GM23338 (cell line): ENCODE measurements at regions not wholly inside any gene's neighbourhood (a gene's known extent, or its start where the extent isn't known, plus 50 kb on each side); places are given as distances from the start of the nearest gene placed in this dataset.

ENCODE experiments used
- ATAC-seq: fragments of 200-7000 bp; cut with Tn5 transposase; 3 replicates; pipeline ENCODE4 v1.9.1; 2020
- DNase-seq: peaks from one replicate; pipeline ENCODE4 v3.0.0-alpha.2; 2015; ENCODE audit warnings: low spot score
- H2AFZ ChIP-seq: fragments of 200-600 bp; sonication (generic); 2 replicates; pipeline ENCODE4 v1.8.0; 2016; ENCODE audit warnings: antibody characterized with exemption, mild to moderate bottlenecking, moderate library complexity
- H3F3A ChIP-seq: fragments of 200-600 bp; sonication (generic); replicated peaks from 2 replicates; pipeline ENCODE4 v1.8.0; 2017; ENCODE audit warnings: antibody characterized with exemption, mixed run types, low read depth
- H3K27ac ChIP-seq: fragments of 200-600 bp; sonication (generic); 2 replicates; pipeline ENCODE4 v1.6.1; 2016; ENCODE audit warnings: low read depth
- H3K27me3 ChIP-seq: fragments of 200-600 bp; sonication (generic); 2 replicates; pipeline ENCODE4 v1.8.0; 2016; ENCODE audit warnings: mild to moderate bottlenecking, mixed run types, moderate library complexity; ENCODE audit not compliant: insufficient read depth
- H3K36me3 ChIP-seq: fragments of 200-600 bp; sonication (generic); 2 replicates; pipeline ENCODE4 v1.8.0; 2016; ENCODE audit warnings: mild to moderate bottlenecking; ENCODE audit not compliant: insufficient read depth
- H3K4me1 ChIP-seq: fragments of 200-600 bp; sonication (generic); 2 replicates; pipeline ENCODE4 v1.8.0; 2016; ENCODE audit warnings: mild to moderate bottlenecking, moderate library complexity; ENCODE audit not compliant: insufficient read depth
- H3K4me2 ChIP-seq: fragments of 200-600 bp; sonication (generic); 2 replicates; pipeline ENCODE4 v1.7.1; 2017; ENCODE audit warnings: mixed run types
- H3K4me3 ChIP-seq: fragments of 200-600 bp; sonication (generic); 2 replicates; pipeline ENCODE4 v1.6.1; 2016; ENCODE audit warnings: mixed run types
- H3K79me2 ChIP-seq: fragments of 200-600 bp; sonication (generic); replicated peaks from 2 replicates; pipeline ENCODE4 v1.8.0; 2017; ENCODE audit warnings: mild to moderate bottlenecking; ENCODE audit not compliant: insufficient read depth
- H3K9me2 ChIP-seq: fragments of 200-600 bp; sonication (generic); 2 replicates; pipeline ENCODE4 v1.8.0; 2017; ENCODE audit not compliant: insufficient read depth
- H4K20me1 ChIP-seq: fragments of 200-600 bp; sonication (generic); replicated peaks from 2 replicates; pipeline ENCODE4 v1.8.0; 2017; ENCODE audit warnings: mild to moderate bottlenecking; ENCODE audit not compliant: insufficient read depth
- H3K27ac Mint-ChIP-seq: 2 replicates; pipeline ENCODE4 v1.8.0; 2020; ENCODE audit warnings: inconsistent platforms, mild to moderate bottlenecking, moderate library complexity, mixed read lengths
- H3K27me3 Mint-ChIP-seq: 3 replicates; pipeline ENCODE4 v1.8.0; 2022; ENCODE audit warnings: low read depth, mild to moderate bottlenecking, moderate library complexity, mixed read lengths, inconsistent platforms; ENCODE audit not compliant: insufficient read depth, poor library complexity
- H3K36me3 Mint-ChIP-seq: 3 replicates; pipeline ENCODE4 v1.8.0; 2021; ENCODE audit warnings: low read depth, mild to moderate bottlenecking, inconsistent platforms, moderate library complexity, mixed read lengths
- H3K4me1 Mint-ChIP-seq: 3 replicates; pipeline ENCODE4 v1.8.0; 2020; ENCODE audit warnings: mild to moderate bottlenecking, inconsistent platforms, mixed read lengths
- H3K4me3 Mint-ChIP-seq: 3 replicates; pipeline ENCODE4 v1.8.0; 2021; ENCODE audit warnings: moderate library complexity, mild to moderate bottlenecking, inconsistent platforms, mixed read lengths
- H3K9me3 Mint-ChIP-seq: 3 replicates; pipeline ENCODE4 v1.8.0; 2020; ENCODE audit warnings: moderate library complexity, mild to moderate bottlenecking, inconsistent platforms, mixed read lengths
- CTCF ChIP-seq, 2 experiments: fragments of 200-600 bp in 1 of 2; sonication (generic) in 1 of 2; conservative IDR thresholded peaks; 2 replicates each; pipeline versions ENCODE4 v1.5.1 to v1.6.1; 2016 to 2017; ENCODE audit warnings: antibody characterized with exemption in 2 of 2, low read depth in 2 of 2, mild to moderate bottlenecking in 2 of 2, moderate library complexity in 1 of 2
- JUNB ChIP-seq: IDR thresholded peaks from one replicate; pipeline ENCODE4 v1.6.1; 2016; ENCODE audit warnings: antibody characterized with exemption; ENCODE audit not compliant: unreplicated experiment
- REST ChIP-seq: IDR thresholded peaks from one replicate; pipeline ENCODE4 v1.6.1; 2018; ENCODE audit warnings: antibody characterized with exemption; ENCODE audit not compliant: unreplicated experiment
- STAT1 ChIP-seq: IDR thresholded peaks from one replicate; pipeline ENCODE4 v1.6.1; 2016; ENCODE audit warnings: antibody characterized with exemption; ENCODE audit not compliant: unreplicated experiment
- ZNF331 ChIP-seq: fragments of 250-450 bp; sonication (Bioruptor Pico); IDR thresholded peaks from 2 replicates; pipeline ENCODE4 v1.5.0; 2020; ENCODE audit warnings: low read depth, mild to moderate bottlenecking, moderate library complexity
- ZNF462 ChIP-seq: fragments of 250-450 bp; sonication (Bioruptor Pico); IDR thresholded peaks from 2 replicates; pipeline ENCODE4 v1.5.0; 2020; ENCODE audit warnings: mild to moderate bottlenecking, moderate library complexity

GRCh38 chr12:42741771-42742510 is 152.4 kb upstream of the PRICKLE1 start:
- Histone ChIP-seq H3K79me2 (no peaks in the 10 kb centered on the region), H2AFZ (no peak overlapping the region), H3F3A (no peaks in the 10 kb centered on the region), H3K4me2 (no peak overlapping the region), H3K27me3 (no peaks in the 10 kb centered on the region), H4K20me1 (no peaks in the 10 kb centered on the region), H3K36me3 (no peaks in the 10 kb centered on the region), H3K4me3 (no peak overlapping the region), H3K9me2 (no peaks in the 10 kb centered on the region; the same call in 1 of the 2 replicates), H3K4me1 (peaks cover 13% of the 10 kb centered on the region), H3K27ac (no peak overlapping the region)
- H3K9me3 Mint-ChIP-seq = peaks cover 20% of the 10 kb centered on the region
- H3K4me3 Mint-ChIP-seq = no peak overlapping the region
- H3K4me1 Mint-ChIP-seq = peaks cover 7% of the 10 kb centered on the region
- DNase-seq (no peak), ATAC-seq (no peak)
- peaks cover 2% of the 10 kb centered on the region for H3K27me3 Mint-ChIP-seq
- H3K27ac Mint-ChIP-seq = no peak overlapping the region
- H3K36me3 Mint-ChIP-seq = peaks cover 20% of the 10 kb centered on the region; the same call in 2 of the 3 replicates
- TF ChIP-seq ZNF462 (CRISPR knock-in tag) = no peak
- TF ChIP-seq JUNB = no peak
- TF ChIP-seq CTCF (conservative IDR thresholded peaks at IDR 0.05; ENCODE audit: low read depth in 2 of 2) = no peak
- no peak for TF ChIP-seq STAT1
- no peak for TF ChIP-seq REST
- TF ChIP-seq ZNF331 (CRISPR knock-in tag) = no peak
